MG63 (cell line): ENCODE measurements at regions not wholly inside any gene's neighbourhood (a gene's known extent, or its start where the extent isn't known, plus 50 kb on each side); places are given as distances from the start of the nearest gene placed in this dataset.

ENCODE experiments used
- DNase-seq: peaks from one replicate; pipeline ENCODE4 v3.0.0-alpha.2; 2020
- H3K27me3 ChIP-seq: fragments of 250-450 bp; sonication (Bioruptor Pico); 2 replicates; pipeline ENCODE4 v1.5.1; 2020; ENCODE audit warnings: mild to moderate bottlenecking, moderate library complexity
- H3K36me3 ChIP-seq: fragments of 250-450 bp; sonication (Bioruptor Pico); 2 replicates; pipeline ENCODE4 v1.5.1; 2020; ENCODE audit warnings: mild to moderate bottlenecking, moderate library complexity
- H3K4me3 ChIP-seq: fragments of 250-450 bp; sonication (Bioruptor Pico); 2 replicates; pipeline ENCODE4 v1.5.1; 2020; ENCODE audit warnings: mild to moderate bottlenecking, moderate library complexity
- H3K9me3 ChIP-seq: fragments of 250-450 bp; sonication (Bioruptor Pico); 2 replicates; pipeline ENCODE4 v1.5.1; 2020; ENCODE audit warnings: mild to moderate bottlenecking, moderate library complexity

- no peak overlapping the region for H3K4me3 ChIP-seq
- H3K27me3 ChIP-seq = no peaks in the 10 kb centered on the region
- no peaks in the 10 kb centered on the region for H3K9me3 ChIP-seq
- DNase-seq = no peak
- H3K36me3 ChIP-seq = no peaks in the 10 kb centered on the region
Measured at GRCh38 chr20:11077226-11077625, 403.4 kb upstream of the JAG1 start.

- no peak for DNase-seq
- Histone ChIP-seq H3K9me3 (no peaks in the 10 kb centered on the region), H3K4me3 (no peak overlapping the region), H3K36me3 (no peaks in the 10 kb centered on the region), H3K27me3 (no peaks in the 10 kb centered on the region)
Measured at GRCh38 chr20:11080010-11080409, 406.2 kb upstream of the JAG1 start.

- Histone ChIP-seq H3K4me3 (no peak overlapping the region), H3K27me3 (no peaks in the 10 kb centered on the region)
- no peak for DNase-seq
Measured at GRCh38 chr20:11080781-11081377, 407.1 kb upstream of the JAG1 start.

GRCh38 chr20:11083841-11084240, 410.0 kb upstream of the JAG1 start:
- H3K9me3 ChIP-seq = no peaks in the 10 kb centered on the region
- H3K27me3 ChIP-seq = no peaks in the 10 kb centered on the region
- DNase-seq = no peak
- no peaks in the 10 kb centered on the region for H3K36me3 ChIP-seq
- no peak overlapping the region for H3K4me3 ChIP-seq

More at GRCh38 chr20:11080781-11081377, 407.1 kb upstream of the JAG1 start:
- Histone ChIP-seq H3K36me3 (no peaks in the 10 kb centered on the region), H3K9me3 (no peaks in the 10 kb centered on the region)

GRCh38 chr20:11084508-11084907, 410.7 kb upstream of the JAG1 start:
- Histone ChIP-seq H3K4me3 (no peak overlapping the region), H3K27me3 (no peaks in the 10 kb centered on the region), H3K36me3 (no peaks in the 10 kb centered on the region), H3K9me3 (no peaks in the 10 kb centered on the region)
- DNase-seq = no peak

GRCh38 chr20:11086970-11087369, 413.2 kb upstream of the JAG1 start:
- no peaks in the 10 kb centered on the region for H3K27me3 ChIP-seq
- DNase-seq = no peak
- H3K4me3 ChIP-seq = no peak overlapping the region
- no peaks in the 10 kb centered on the region for H3K9me3 ChIP-seq
- H3K36me3 ChIP-seq = no peaks in the 10 kb centered on the region

- no peak for DNase-seq
Measured at GRCh38 chr20:11090751-11091150, 417.0 kb upstream of the JAG1 start.

GRCh38 chr20:11091511-11091910, 417.7 kb upstream of the JAG1 start:
- DNase-seq = no peak
- no peak overlapping the region for H3K4me3 ChIP-seq
- no peaks in the 10 kb centered on the region for H3K9me3 ChIP-seq
- H3K36me3 ChIP-seq = no peaks in the 10 kb centered on the region
- no peaks in the 10 kb centered on the region for H3K27me3 ChIP-seq

More at GRCh38 chr20:11090751-11091150, 417.0 kb upstream of the JAG1 start:
- Histone ChIP-seq H3K36me3 (no peaks in the 10 kb centered on the region), H3K9me3 (no peaks in the 10 kb centered on the region), H3K27me3 (no peaks in the 10 kb centered on the region), H3K4me3 (no peak overlapping the region)

GRCh38 chr20:11092151-11092550, 418.4 kb upstream of the JAG1 start:
- H3K4me3 ChIP-seq = no peak overlapping the region
- H3K27me3 ChIP-seq = no peaks in the 10 kb centered on the region
- no peaks in the 10 kb centered on the region for H3K9me3 ChIP-seq
- no peak for DNase-seq
- H3K36me3 ChIP-seq = no peaks in the 10 kb centered on the region

GRCh38 chr20:11094196-11094595, 420.4 kb upstream of the JAG1 start:
- H3K4me3 ChIP-seq = no peak overlapping the region
- H3K36me3 ChIP-seq = no peaks in the 10 kb centered on the region
- H3K27me3 ChIP-seq = no peaks in the 10 kb centered on the region
- no peak for DNase-seq
- no peaks in the 10 kb centered on the region for H3K9me3 ChIP-seq

GRCh38 chr20:11094711-11095110, 420.9 kb upstream of the JAG1 start:
- no peaks in the 10 kb centered on the region for H3K27me3 ChIP-seq
- H3K9me3 ChIP-seq = no peaks in the 10 kb centered on the region
- no peak for DNase-seq
- no peaks in the 10 kb centered on the region for H3K36me3 ChIP-seq
- H3K4me3 ChIP-seq = no peak overlapping the region

- Histone ChIP-seq H3K9me3 (0 out of 2 replicates have a peak, but pooled peaks cover 2% of the 10 kb centered on the region), H3K36me3 (no peaks in the 10 kb centered on the region), H3K27me3 (no peaks in the 10 kb centered on the region), H3K4me3 (no peak overlapping the region)
- DNase-seq = no peak
Measured at GRCh38 chr20:11098888-11099287, 425.1 kb upstream of the JAG1 start.

- DNase-seq = no peak
- H3K4me3 ChIP-seq = no peak overlapping the region
- H3K27me3 ChIP-seq = no peaks in the 10 kb centered on the region
- H3K9me3 ChIP-seq = 0 out of 2 replicates have a peak, but pooled peaks cover 2% of the 10 kb centered on the region
- no peaks in the 10 kb centered on the region for H3K36me3 ChIP-seq
Measured at GRCh38 chr20:11101243-11101642, 427.4 kb upstream of the JAG1 start.

GRCh38 chr20:11101696-11102095, 427.9 kb upstream of the JAG1 start:
- Histone ChIP-seq H3K36me3 (no peaks in the 10 kb centered on the region), H3K9me3 (0 out of 2 replicates have a peak, but pooled peaks cover 2% of the 10 kb centered on the region), H3K27me3 (no peaks in the 10 kb centered on the region), H3K4me3 (no peak overlapping the region)
- no peak for DNase-seq

GRCh38 chr20:11103866-11104265, 430.1 kb upstream of the JAG1 start:
- Histone ChIP-seq H3K9me3 (0 out of 2 replicates have a peak, but pooled peaks cover 2% of the 10 kb centered on the region), H3K36me3 (no peaks in the 10 kb centered on the region), H3K4me3 (no peak overlapping the region), H3K27me3 (no peaks in the 10 kb centered on the region)
- DNase-seq = no peak

GRCh38 chr20:11108102-11108810, 434.5 kb upstream of the JAG1 start:
- DNase-seq = peak; percentile 28
- Histone ChIP-seq H3K36me3 (no peaks in the 10 kb centered on the region), H3K27me3 (no peaks in the 10 kb centered on the region), H3K9me3 (no peaks in the 10 kb centered on the region), H3K4me3 (no peak overlapping the region)

- no peaks in the 10 kb centered on the region for H3K9me3 ChIP-seq
Measured at GRCh38 chr20:11110535-11110934, 436.7 kb upstream of the JAG1 start.

GRCh38 chr20:11111191-11111590, 437.4 kb upstream of the JAG1 start:
- DNase-seq = no peak
- Histone ChIP-seq H3K4me3 (no peak overlapping the region), H3K27me3 (no peaks in the 10 kb centered on the region), H3K9me3 (no peaks in the 10 kb centered on the region), H3K36me3 (no peaks in the 10 kb centered on the region)

More at GRCh38 chr20:11110535-11110934, 436.7 kb upstream of the JAG1 start:
- Histone ChIP-seq H3K36me3 (no peaks in the 10 kb centered on the region), H3K4me3 (no peak overlapping the region), H3K27me3 (no peaks in the 10 kb centered on the region)
- DNase-seq = no peak
